MM.1S (cell line): ENCODE measurements at regions not wholly inside any gene's neighbourhood (a gene's known extent, or its start where the extent isn't known, plus 50 kb on each side); places are given as distances from the start of the nearest gene placed in this dataset.
"Not testable (repeated sequence)": the region's sequence is repeated elsewhere in the genome, so short reads cannot be mapped to it uniquely, and the experiment has no call there.

Source experiments
- DNase-seq: peaks from one replicate; pipeline ENCODE4 v3.0.0-alpha.2; 2015
- H2AFZ ChIP-seq: fragments of 300-600 bp; sonication (generic); 2 replicates; pipeline ENCODE4 v1.6.0; 2016; ENCODE audit warnings: antibody characterized with exemption, low read length
- H3F3A ChIP-seq: fragments of 300-600 bp; sonication (generic); 2 replicates; pipeline ENCODE4 v1.6.1; 2016; ENCODE audit warnings: mild to moderate bottlenecking, antibody characterized with exemption, low read length, moderate library complexity, mixed read lengths; ENCODE audit not compliant: insufficient read depth
- H3K27ac ChIP-seq: fragments of 300-600 bp; sonication (generic); 2 replicates; pipeline ENCODE4 v1.5.1; 2016; ENCODE audit warnings: mild to moderate bottlenecking, low read length
- H3K27me3 ChIP-seq: fragments of 300-600 bp; sonication (generic); replicated peaks from 2 replicates; pipeline ENCODE4 v1.6.0; 2016; ENCODE audit warnings: low read length; ENCODE audit not compliant: insufficient read depth
- H3K36me3 ChIP-seq: fragments of 300-600 bp; sonication (generic); replicated peaks from 2 replicates; pipeline ENCODE4 v1.6.1; 2016; ENCODE audit warnings: mild to moderate bottlenecking, low read length, mixed read lengths; ENCODE audit not compliant: insufficient read depth
- H3K4me1 ChIP-seq: fragments of 300-600 bp; sonication (generic); 2 replicates; pipeline ENCODE4 v1.6.1; 2016; ENCODE audit warnings: low read length, mixed read lengths
- H3K4me2 ChIP-seq: fragments of 300-600 bp; sonication (generic); 2 replicates; pipeline ENCODE4 v1.6.0; 2016; ENCODE audit warnings: low read depth, low read length
- H3K4me3 ChIP-seq: fragments of 300-600 bp; sonication (generic); 2 replicates; pipeline ENCODE4 v1.5.1; 2016; ENCODE audit warnings: low read length, mixed read lengths
- H3K79me2 ChIP-seq: fragments of 300-600 bp; sonication (generic); 2 replicates; pipeline ENCODE4 v1.6.1; 2016; ENCODE audit warnings: mixed run types, low read length, mixed read lengths
- H3K9ac ChIP-seq: fragments of 300-600 bp; sonication (generic); 2 replicates; pipeline ENCODE4 v1.6.1; 2016; ENCODE audit warnings: low read length, mixed read lengths
- H3K9me2 ChIP-seq: fragments of 300-600 bp; sonication (generic); replicated peaks from 2 replicates; pipeline ENCODE4 v1.6.1; 2016; ENCODE audit warnings: mild to moderate bottlenecking, low read length, mixed read lengths; ENCODE audit not compliant: insufficient read depth
- H3K9me3 ChIP-seq: fragments of 300-600 bp; sonication (generic); replicated peaks from 2 replicates; pipeline ENCODE4 v1.6.1; 2016; ENCODE audit warnings: mild to moderate bottlenecking, low read length, mixed read lengths; ENCODE audit not compliant: insufficient read depth
- H4K20me1 ChIP-seq: fragments of 300-600 bp; sonication (generic); 2 replicates; pipeline ENCODE4 v1.6.1; 2016; ENCODE audit warnings: mild to moderate bottlenecking, low read length, moderate library complexity, mixed read lengths; ENCODE audit not compliant: insufficient read depth
- EZH2 ChIP-seq: fragments of 300-600 bp; sonication (generic); optimal IDR thresholded peaks from 2 replicates; pipeline ENCODE3; 2017; ENCODE audit warnings: low read depth, mild to moderate bottlenecking, antibody characterized with exemption, low read length, mixed read lengths
- EZH2phosphoT487 ChIP-seq: fragments of 300-600 bp; sonication (generic); IDR thresholded peaks from 2 replicates; pipeline ENCODE4 v1.6.1; 2018; ENCODE audit warnings: antibody characterized with exemption, low read length
- TF ChIP-seq, protein P1 (sequence below): fragments of 300-600 bp; sonication (generic); IDR thresholded peaks from 2 replicates; pipeline ENCODE4 v1.5.1; 2016; ENCODE audit warnings: antibody characterized with exemption, low read length, mixed read lengths

DNA sequence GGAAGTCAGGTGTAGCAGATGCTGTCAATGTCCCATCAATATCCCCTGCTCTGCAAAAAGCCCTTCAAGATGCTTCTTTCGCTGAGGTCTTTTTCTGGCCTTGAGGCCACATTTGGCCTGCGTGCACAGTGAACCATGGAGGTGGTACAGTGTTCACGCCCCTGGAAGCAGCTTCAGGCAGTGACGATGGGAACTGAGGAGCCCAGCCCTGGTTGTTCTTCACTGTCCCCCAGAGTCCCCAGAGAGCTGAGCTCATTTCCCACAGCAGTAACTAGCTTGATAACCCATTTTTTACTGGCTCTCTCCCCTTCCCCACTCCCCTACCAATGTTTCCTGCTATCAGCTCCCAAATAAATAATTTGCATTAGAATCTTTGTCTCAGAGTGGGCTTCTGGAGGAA, 76.5 kb downstream of the OLIG1 start:
- H3K4me1 ChIP-seq, result no peaks in the 10 kb centered on the region
- no peak overlapping the region for H3K4me2 ChIP-seq
- no peaks in the 10 kb centered on the region for H3K9me2 ChIP-seq
- H3K4me3 ChIP-seq, result no peak overlapping the region
- H2AFZ ChIP-seq, result no peak overlapping the region
- H3K9me3 ChIP-seq, result no peaks in the 10 kb centered on the region
- no peaks in the 10 kb centered on the region for H3K79me2 ChIP-seq
- H3F3A ChIP-seq, result no peaks in the 10 kb centered on the region
- no peak for DNase-seq
- H4K20me1 ChIP-seq, result no peaks in the 10 kb centered on the region
- TF ChIP-seq EZH2 (no peak), EZH2phosphoT487 (no peak)
- TF ChIP-seq, protein P1, sequence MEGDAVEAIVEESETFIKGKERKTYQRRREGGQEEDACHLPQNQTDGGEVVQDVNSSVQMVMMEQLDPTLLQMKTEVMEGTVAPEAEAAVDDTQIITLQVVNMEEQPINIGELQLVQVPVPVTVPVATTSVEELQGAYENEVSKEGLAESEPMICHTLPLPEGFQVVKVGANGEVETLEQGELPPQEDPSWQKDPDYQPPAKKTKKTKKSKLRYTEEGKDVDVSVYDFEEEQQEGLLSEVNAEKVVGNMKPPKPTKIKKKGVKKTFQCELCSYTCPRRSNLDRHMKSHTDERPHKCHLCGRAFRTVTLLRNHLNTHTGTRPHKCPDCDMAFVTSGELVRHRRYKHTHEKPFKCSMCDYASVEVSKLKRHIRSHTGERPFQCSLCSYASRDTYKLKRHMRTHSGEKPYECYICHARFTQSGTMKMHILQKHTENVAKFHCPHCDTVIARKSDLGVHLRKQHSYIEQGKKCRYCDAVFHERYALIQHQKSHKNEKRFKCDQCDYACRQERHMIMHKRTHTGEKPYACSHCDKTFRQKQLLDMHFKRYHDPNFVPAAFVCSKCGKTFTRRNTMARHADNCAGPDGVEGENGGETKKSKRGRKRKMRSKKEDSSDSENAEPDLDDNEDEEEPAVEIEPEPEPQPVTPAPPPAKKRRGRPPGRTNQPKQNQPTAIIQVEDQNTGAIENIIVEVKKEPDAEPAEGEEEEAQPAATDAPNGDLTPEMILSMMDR, result no peak
- H3K27me3 ChIP-seq, result no peaks in the 10 kb centered on the region
- no peaks in the 10 kb centered on the region for H3K36me3 ChIP-seq
- no peak overlapping the region for H3K9ac ChIP-seq
- no peak overlapping the region for H3K27ac ChIP-seq

DNA sequence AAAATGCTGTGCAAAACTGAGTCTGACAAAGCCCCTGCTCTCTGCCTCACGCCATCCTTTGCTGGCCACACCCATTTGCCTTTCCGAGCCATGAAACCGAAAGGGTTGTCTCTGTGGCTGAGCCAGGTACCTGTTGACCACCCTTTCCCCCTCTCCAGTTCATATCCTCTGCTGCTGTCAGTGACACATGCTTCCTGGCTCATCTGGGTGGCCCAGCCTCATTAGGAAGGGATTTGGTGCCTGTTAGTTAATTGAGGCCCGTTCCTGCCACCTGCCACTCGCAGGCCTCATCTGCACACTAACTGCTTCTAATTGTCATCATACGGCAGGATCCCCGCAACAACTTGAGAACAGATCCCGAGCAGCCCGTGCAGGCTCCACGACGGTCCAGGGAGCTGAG, 79.2 kb downstream of the OLIG1 start:
- H3F3A ChIP-seq, result no peaks in the 10 kb centered on the region
- TF ChIP-seq, protein P1, result no peak
- TF ChIP-seq EZH2phosphoT487 (no peak), EZH2 (no peak)
- H3K36me3 ChIP-seq, result no peaks in the 10 kb centered on the region
- no peak overlapping the region for H3K4me2 ChIP-seq
- no peak overlapping the region for H2AFZ ChIP-seq
- no peaks in the 10 kb centered on the region for H3K27me3 ChIP-seq
- H3K9me2 ChIP-seq, result no peaks in the 10 kb centered on the region
- H3K27ac ChIP-seq, result no peak overlapping the region
- H3K4me3 ChIP-seq, result no peak overlapping the region
- no peaks in the 10 kb centered on the region for H4K20me1 ChIP-seq
- no peaks in the 10 kb centered on the region for H3K79me2 ChIP-seq
- no peaks in the 10 kb centered on the region for H3K9me3 ChIP-seq
- H3K4me1 ChIP-seq, result no peaks in the 10 kb centered on the region
- no peak overlapping the region for H3K9ac ChIP-seq
- no peak for DNase-seq

DNA sequence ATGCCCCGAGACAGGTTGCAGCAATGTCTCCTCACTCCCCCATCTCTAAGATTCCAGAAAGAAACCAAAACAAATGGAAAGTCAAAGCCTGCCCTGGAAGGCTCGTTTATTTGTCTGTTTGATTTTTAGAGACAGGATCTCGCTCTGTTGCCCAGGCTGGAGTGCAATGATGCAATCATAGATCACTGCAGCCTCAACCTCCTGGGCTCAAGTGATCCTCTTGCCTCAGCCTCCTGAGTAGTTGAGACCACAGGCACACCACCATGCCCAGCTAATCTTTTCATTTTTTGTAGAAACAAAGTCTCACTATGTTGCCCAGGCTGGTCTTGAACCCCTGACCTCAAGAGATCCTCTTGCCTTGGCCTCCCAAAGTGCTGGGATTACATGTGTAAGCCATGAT, 78.8 kb upstream of the IFNAR2 start:
- not testable (repeated sequence) for H4K20me1 ChIP-seq, H2AFZ ChIP-seq, H3K9ac ChIP-seq, H3K9me3 ChIP-seq, H3K27ac ChIP-seq, H3K36me3 ChIP-seq, DNase-seq, H3K4me3 ChIP-seq, H3K4me1 ChIP-seq, H3K27me3 ChIP-seq, H3K79me2 ChIP-seq, H3K4me2 ChIP-seq, H3F3A ChIP-seq, H3K9me2 ChIP-seq

DNA sequence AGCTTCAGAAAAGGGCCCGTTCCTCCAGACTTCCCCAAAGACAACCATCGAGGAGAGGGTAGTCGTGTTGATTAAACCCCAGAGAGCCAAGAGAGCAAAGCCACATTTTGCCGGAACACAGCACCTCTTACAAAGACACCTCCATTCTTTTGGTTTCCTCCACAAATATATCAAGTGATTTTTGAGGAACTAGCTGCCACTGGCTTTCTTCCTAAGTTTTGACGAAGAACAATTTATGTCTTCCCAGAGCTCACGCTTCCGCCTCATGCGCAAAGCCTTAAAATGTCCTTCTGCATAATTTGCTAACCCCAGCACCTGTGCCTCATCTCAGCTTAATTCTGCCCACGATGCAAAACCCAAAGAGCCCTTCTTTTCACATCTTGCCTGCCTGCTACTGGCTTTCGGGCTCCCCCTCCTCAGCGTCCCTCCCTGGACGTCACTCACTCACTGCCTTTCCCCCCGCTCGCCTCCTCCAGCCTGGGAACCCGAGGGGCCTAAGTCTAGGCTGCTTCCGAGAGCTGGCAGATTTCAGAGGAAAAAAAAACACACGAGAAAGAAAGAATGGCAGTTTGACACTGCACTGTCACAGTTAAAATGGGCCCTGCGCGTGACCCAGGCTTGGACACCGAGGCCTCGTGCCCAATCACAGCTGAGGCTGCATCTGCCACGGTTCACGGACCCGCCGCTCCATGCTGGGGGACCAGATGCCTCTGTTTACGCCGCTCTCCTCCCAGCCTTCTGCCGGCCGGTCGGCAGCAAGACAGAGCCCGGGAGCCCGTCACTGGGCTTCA, 77.6 kb upstream of the IFNAR2 start:
- Histone ChIP-seq H3K36me3 (no peaks in the 10 kb centered on the region), H3K4me2 (no peak overlapping the region), H3K4me3 (no peak overlapping the region), H3K79me2 (no peaks in the 10 kb centered on the region), H3K9me2 (no peaks in the 10 kb centered on the region), H3K27me3 (no peaks in the 10 kb centered on the region), H3K27ac (no peak overlapping the region), H4K20me1 (no peaks in the 10 kb centered on the region), H3K9ac (no peak overlapping the region), H3K9me3 (no peaks in the 10 kb centered on the region), H3F3A (no peaks in the 10 kb centered on the region), H2AFZ (no peak overlapping the region), H3K4me1 (no peaks in the 10 kb centered on the region)
- DNase-seq, result no peak
- TF ChIP-seq EZH2phosphoT487, result no peak
- TF ChIP-seq, protein P1, result no peak
- TF ChIP-seq EZH2, result no peak
